C4-2B (cell line): ENCODE measurements at regions not wholly inside any gene's neighbourhood (a gene's known extent, or its start where the extent isn't known, plus 50 kb on each side); places are given as distances from the start of the nearest gene placed in this dataset.

Experiments used
- H3K27ac ChIP-seq: fragments of 450-650 bp; 2 replicates; pipeline ENCODE4 v1.5.1; 2017
- ZFX ChIP-seq: fragments of 450-650 bp; IDR thresholded peaks from 2 replicates; pipeline ENCODE4 v1.6.1; 2017
- TF ChIP-seq, protein P1 (sequence below): fragments of 450-650 bp; conservative IDR thresholded peaks from 2 replicates; pipeline ENCODE4 v1.5.1; 2017; ENCODE audit warnings: mild to moderate bottlenecking

DNA sequence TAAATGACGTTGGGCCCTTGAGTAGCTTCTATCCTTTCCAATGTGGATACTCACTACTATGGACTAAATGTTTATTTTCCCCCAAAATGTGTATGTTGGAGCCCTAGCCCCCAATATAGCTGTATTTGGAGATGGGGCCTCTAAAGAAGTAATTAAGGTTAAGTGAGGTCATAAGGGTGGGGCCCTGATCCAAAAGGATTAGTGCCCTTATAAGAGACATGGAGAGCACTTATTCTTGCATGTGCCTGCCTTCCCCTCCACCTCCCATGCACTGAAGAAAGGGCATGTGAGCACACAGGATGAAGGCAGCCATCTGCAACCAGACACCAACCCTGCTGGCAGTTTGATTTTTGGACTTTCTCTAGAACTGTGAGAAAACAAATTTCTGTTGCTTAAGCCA, 115.7 kb upstream of the MED13 start:
- no peak overlapping the region for H3K27ac ChIP-seq
- TF ChIP-seq, protein P1, sequence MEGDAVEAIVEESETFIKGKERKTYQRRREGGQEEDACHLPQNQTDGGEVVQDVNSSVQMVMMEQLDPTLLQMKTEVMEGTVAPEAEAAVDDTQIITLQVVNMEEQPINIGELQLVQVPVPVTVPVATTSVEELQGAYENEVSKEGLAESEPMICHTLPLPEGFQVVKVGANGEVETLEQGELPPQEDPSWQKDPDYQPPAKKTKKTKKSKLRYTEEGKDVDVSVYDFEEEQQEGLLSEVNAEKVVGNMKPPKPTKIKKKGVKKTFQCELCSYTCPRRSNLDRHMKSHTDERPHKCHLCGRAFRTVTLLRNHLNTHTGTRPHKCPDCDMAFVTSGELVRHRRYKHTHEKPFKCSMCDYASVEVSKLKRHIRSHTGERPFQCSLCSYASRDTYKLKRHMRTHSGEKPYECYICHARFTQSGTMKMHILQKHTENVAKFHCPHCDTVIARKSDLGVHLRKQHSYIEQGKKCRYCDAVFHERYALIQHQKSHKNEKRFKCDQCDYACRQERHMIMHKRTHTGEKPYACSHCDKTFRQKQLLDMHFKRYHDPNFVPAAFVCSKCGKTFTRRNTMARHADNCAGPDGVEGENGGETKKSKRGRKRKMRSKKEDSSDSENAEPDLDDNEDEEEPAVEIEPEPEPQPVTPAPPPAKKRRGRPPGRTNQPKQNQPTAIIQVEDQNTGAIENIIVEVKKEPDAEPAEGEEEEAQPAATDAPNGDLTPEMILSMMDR: no peak
- TF ChIP-seq ZFX: no peak

DNA sequence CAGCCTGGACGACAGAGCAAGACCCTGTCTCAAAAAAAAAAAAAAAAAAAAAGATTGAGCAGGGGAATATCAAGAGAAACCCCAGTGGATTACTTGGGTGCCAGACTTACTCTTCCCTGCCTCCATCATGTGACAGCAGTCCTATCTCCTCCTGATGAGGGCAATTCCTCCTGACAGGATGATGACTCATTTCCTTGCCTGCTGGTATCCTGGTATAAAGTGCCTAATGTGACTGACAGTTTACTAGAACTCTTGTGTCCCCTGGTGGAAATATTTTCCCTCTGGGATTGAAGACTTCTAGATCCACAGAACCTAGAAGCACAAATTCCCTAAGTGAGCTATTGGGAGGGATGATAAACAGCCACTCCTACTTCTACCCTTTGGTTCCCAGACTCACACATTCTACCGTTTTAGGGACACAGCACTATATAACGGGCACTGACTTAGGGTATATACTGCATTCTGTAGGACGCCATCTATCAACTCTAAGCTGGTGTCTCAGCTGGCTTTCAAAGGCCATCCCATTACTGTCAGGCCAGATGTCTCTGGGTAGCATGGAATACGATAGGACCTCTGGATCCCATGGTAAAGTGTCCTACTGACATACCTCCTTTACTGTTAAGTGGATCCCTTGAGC, 114.6 kb upstream of the MED13 start:
- TF ChIP-seq, protein P1: no peak
- no peak for TF ChIP-seq ZFX
- H3K27ac ChIP-seq: no peak overlapping the region

DNA sequence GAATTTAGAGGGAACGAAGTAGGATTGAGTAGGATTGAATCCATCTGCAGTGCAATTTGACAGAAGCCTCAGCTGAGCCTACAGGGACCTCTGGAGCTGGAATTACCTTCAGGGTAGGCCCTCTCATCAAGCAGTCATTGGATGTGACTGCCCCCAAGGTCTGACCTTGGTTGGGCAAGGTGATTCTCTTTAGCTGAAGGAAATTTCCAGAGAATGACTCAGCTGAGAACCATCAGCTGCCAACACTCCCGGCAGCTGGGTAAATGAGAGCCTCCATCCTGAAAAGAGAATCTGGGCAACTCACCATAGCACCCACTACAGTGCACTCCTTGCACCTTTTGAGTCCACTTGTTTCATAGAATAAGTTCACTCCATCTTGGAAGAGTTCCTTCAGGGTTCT, 113.5 kb upstream of the MED13 start:
- TF ChIP-seq ZFX: no peak
- no peak overlapping the region for H3K27ac ChIP-seq

DNA sequence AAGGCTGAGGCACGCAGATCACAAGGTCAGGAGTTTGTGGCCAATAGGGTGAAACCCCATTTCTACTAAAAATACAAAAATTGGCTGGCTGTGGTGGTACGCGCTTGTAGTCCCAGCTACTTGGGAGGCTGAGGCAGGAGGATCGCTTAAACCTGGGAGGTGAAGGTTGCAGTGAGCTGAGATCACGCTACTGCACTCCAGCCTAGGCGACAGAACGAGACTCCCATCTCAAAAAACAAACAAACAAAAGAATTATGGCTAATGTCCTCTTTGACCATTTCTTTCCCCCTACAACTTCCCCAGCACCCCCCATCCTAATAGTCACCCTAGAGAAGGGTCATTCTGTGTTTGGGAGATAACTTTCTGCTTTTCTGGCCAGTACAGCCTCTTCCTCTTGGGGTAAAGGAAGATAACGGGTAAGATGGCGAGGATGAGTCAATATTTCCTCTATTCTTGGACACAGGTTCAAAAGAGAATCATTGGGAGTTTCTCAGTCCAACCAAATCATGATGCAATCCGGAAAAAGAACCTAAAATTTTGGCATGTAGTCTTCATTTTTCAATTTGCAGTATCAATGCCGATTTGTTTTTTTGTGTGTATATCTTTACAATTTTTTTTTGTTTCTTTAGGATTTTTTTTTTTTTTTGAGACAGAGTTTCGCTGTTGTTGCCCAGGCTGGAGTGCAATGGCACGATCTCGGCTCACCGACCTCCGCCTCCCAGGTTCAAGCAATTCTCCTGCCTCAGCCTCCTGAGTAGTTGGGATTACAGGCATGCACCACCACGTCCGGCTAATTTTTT, 107.6 kb upstream of the MED13 start:
- H3K27ac ChIP-seq: no peak overlapping the region
- TF ChIP-seq ZFX: no peak

DNA sequence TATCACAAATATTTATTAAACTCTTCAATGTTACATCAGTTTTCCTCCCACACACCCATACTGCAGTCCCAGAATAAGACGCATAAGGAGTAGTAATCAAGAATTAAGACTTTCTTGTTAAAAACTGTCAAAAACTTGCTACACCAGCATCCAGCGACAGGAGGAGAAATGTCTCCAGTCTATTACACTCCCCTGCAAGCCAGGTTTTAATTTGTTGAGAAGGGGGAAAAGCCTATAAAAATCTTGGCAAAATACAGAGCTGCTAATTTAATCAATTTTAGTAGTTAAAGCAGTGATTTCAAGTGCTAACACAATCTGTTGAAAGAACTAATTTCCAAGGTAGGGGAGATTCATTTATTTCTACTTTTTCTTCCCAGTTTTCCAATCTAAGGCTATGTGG, 102.0 kb upstream of the MED13 start:
- TF ChIP-seq, protein P1: no peak
- TF ChIP-seq ZFX: no peak

DNA sequence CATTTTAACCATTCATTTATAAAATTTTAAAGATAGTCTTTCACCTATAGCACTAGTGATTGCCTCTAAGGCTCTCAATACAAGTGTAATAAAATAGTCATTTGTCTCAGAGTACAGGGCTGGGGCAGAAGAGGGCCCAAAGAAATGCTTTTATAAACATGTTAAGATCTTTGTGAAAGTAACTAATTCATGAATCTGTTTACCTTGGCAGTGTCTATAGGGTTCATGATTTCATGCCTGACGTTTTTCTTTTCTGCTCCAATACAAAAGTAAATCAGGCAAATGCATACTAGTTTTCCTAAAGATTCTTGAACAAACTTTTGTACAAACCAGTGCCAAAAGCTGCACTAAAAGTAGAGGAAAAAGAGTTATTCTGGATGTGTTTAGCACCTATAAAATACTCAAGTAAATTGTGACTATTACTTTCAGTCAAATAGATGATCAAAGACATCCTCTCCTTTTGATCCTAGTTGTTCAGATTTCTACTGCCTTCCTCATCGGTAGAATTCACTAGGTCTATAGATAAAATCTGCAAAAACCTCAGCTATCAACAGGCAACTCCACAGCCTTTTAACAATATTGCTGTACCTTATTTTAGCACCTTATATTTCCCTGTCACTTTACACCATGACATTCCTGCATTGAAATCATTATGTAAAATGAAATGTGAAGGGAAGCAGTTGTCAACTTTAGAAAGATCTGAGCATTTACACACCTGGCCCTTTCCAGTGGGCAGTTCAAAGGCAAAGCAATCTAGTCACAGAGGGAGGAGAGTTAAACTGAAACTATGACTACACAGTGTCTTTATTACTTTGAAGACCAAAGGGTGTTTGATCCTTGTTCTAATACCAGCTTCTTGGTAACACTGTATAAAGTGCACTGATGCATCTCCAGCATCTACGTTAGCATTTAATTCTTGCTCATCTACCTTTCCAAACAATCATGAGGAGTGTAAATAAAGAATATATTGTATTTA, 100.0 kb upstream of the MED13 start:
- TF ChIP-seq, protein P1: no peak
- no peak for TF ChIP-seq ZFX
- peak overlapping the region; percentile 82 for H3K27ac ChIP-seq

More for the DNA sequence above, 102.0 kb upstream of the MED13 start:
- H3K27ac ChIP-seq: no peak overlapping the region

DNA sequence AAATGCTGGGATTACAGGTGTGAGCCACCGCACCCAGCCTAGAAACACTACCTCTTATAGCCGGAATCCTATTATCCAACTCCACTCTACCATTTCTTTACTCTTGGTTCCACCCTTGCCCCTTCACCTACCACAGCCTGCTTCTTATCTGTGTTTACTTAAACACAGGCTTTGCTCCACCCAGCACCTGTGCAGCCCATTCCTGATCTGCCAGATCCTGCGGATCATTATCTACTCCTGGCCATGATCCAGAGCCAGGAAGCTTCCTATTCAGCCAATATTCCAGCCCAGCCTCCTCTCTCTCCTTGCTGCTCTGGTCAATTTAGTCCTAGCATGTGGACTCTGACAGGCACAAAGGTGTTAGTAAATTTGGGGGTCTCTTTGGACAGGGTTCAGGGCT, 98.8 kb upstream of the MED13 start:
- TF ChIP-seq ZFX: no peak
- TF ChIP-seq, protein P1: no peak
- peak overlapping the region; percentile 82 for H3K27ac ChIP-seq

DNA sequence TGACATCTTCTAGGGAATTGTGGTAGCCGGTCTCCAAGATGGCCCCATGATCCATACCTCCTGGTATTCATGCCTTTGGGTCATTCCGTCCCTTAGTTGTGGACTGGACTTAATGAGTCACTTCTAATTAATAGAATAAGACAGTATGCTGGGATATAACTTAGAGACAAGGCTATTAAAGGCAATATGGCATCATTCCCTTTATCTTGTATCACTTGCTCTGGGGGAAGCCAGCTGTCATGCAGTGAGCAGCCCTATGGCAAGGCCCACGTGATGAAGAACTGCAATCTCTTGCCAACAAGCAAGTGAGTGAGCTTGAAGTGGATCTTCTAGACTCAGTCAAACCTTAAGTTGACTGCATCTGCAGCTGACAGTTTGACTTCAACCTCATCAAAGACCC, 97.8 kb upstream of the MED13 start:
- H3K27ac ChIP-seq: peak overlapping the region; percentile 82; the same call in 1 of the 2 replicates
- TF ChIP-seq ZFX: no peak
- TF ChIP-seq, protein P1: no peak
